SK-N-SH (cell line): ENCODE measurements at regions not wholly inside any gene's neighbourhood (a gene's known extent, or its start where the extent isn't known, plus 50 kb on each side); places are given as distances from the start of the nearest gene placed in this dataset.

Experiments used
- CTCF ChIA-PET: fragments of 300-600, 350-600 bp; formaldehyde crosslinking; extraction: SDS; loops from one replicate; lab custom pipeline; 2021; lab: Yijun Ruan, JAX
- POLR2A ChIA-PET: fragments of 350-600 bp; sonication (Branson Sonifier 250); formaldehyde crosslinking; extraction: SDS; loops from one replicate; lab custom pipeline; 2020; ENCODE audit warnings: antibody characterized with exemption, inconsistent platforms; lab: Yijun Ruan, JAX
- DNase-seq: peaks from one replicate; pipeline ENCODE4 v3.0.0; 2012
- H2AFZ ChIP-seq: fragments of 200-600 bp; sonication (generic); 2 replicates; pipeline ENCODE4 v1.8.1; 2016; ENCODE audit warnings: antibody characterized with exemption, mild to moderate bottlenecking, low read depth
- H3F3A ChIP-seq: fragments of 200-600 bp; sonication (generic); replicated peaks from 2 replicates; pipeline ENCODE3; 2016; ENCODE audit warnings: antibody characterized with exemption, mild to moderate bottlenecking; ENCODE audit not compliant: insufficient read depth
- H3K27ac ChIP-seq, 2 experiments: fragments of 200-500 bp in 1 of 2; fragments of 200-600 bp in 1 of 2; sonication (Bioruptor generic) in 1 of 2; sonication (generic), shearing (Covaris generic) in 1 of 2; 2 replicates each; pipeline versions ENCODE4 v1.5.1 to v1.6.1; 2014 to 2016; ENCODE audit warnings: low read depth in 2 of 2, inconsistent platforms in 1 of 2, low read length in 1 of 2, mild to moderate bottlenecking in 1 of 2, mixed read lengths in 1 of 2
- H3K27me3 ChIP-seq: fragments of 200-600 bp; sonication (generic), shearing (Covaris generic); 2 replicates; pipeline ENCODE4 v1.6.1; 2016; ENCODE audit warnings: mixed run types; ENCODE audit not compliant: insufficient read depth
- H3K36me3 ChIP-seq, 2 experiments: fragments of 200-500 bp in 1 of 2; fragments of 200-600 bp in 1 of 2; sonication (Bioruptor generic) in 1 of 2; sonication (generic) in 1 of 2; replicated peaks in 1 of 2; 2 replicates each; pipeline versions ENCODE3 to v1.5.1; 2014 to 2016; ENCODE audit warnings: low read length in 1 of 2, mild to moderate bottlenecking in 1 of 2; ENCODE audit not compliant: insufficient read depth in 2 of 2, control insufficient read depth in 1 of 2
- H3K4me1 ChIP-seq, 2 experiments: fragments of 200-500 bp in 1 of 2; fragments of 200-600 bp in 1 of 2; sonication (Bioruptor generic) in 1 of 2; sonication (generic), shearing (Covaris generic) in 1 of 2; 2 replicates each; pipeline versions ENCODE4 v1.5.1 to v1.6.1; 2014 to 2016; ENCODE audit warnings: low read depth in 1 of 2, low read length in 1 of 2, mixed run types in 1 of 2; ENCODE audit not compliant: insufficient read depth in 2 of 2, control insufficient read depth in 1 of 2
- H3K4me2 ChIP-seq: fragments of 200-600 bp; sonication (generic), shearing (Covaris generic); 2 replicates; pipeline ENCODE4 v1.6.1; 2017; ENCODE audit warnings: mixed run types
- H3K4me3 ChIP-seq, 2 experiments: fragments of 200-500 bp in 1 of 2; fragments of 200-600 bp in 1 of 2; sonication (Bioruptor generic) in 1 of 2; sonication (generic), shearing (Covaris generic) in 1 of 2; 2 replicates each; pipeline versions ENCODE4 v1.5.1 to v1.8.1; 2014 to 2016; ENCODE audit warnings: low read depth in 2 of 2, inconsistent platforms in 1 of 2, low read length in 1 of 2, mild to moderate bottlenecking in 1 of 2, mixed read lengths in 1 of 2, moderate library complexity in 1 of 2
- H3K79me2 ChIP-seq: fragments of 200-600 bp; sonication (generic); 2 replicates; pipeline ENCODE4 v1.8.1; 2017; ENCODE audit warnings: mild to moderate bottlenecking; ENCODE audit not compliant: insufficient read depth
- H3K9ac ChIP-seq: fragments of 200-600 bp; sonication (generic); 2 replicates; pipeline ENCODE4 v1.6.1; 2017; ENCODE audit warnings: mixed run types
- H3K9me2 ChIP-seq: fragments of 200-600 bp; sonication (generic); 2 replicates; pipeline ENCODE4 v1.6.1; 2017; ENCODE audit warnings: mixed run types
- H3K9me3 ChIP-seq: fragments of 200-600 bp; sonication (generic); 2 replicates; pipeline ENCODE4 v1.6.1; 2017; ENCODE audit warnings: mixed run types, mild to moderate bottlenecking, moderate library complexity
- H4K20me1 ChIP-seq: fragments of 200-600 bp; sonication (generic); 2 replicates; pipeline ENCODE4 v1.6.1; 2017; ENCODE audit warnings: mild to moderate bottlenecking, mixed run types; ENCODE audit not compliant: insufficient read depth
- CHD2 ChIP-seq: fragments of 150-350 bp; IDR thresholded peaks from 2 replicates; pipeline ENCODE4 v1.6.1; 2018; ENCODE audit warnings: low read length; ENCODE audit not compliant: partially characterized antibody
- ELF1 ChIP-seq: IDR thresholded peaks from 2 replicates; pipeline ENCODE4 v1.4.0; 2012
- FOSL2 ChIP-seq: IDR thresholded peaks from 2 replicates; pipeline ENCODE4 v1.4.0; 2012; ENCODE audit warnings: low read depth, mild to moderate bottlenecking, moderate library complexity, borderline replicate concordance
- MEF2A ChIP-seq: IDR thresholded peaks from 2 replicates; pipeline ENCODE4 v1.4.0; 2012; ENCODE audit warnings: low read depth, borderline replicate concordance
- MXI1 ChIP-seq: IDR thresholded peaks from 2 replicates; pipeline ENCODE4 v1.6.1; 2012; ENCODE audit warnings: mild to moderate bottlenecking, low read depth, low read length, improper control_type of control experiment
- RAD21 ChIP-seq: IDR thresholded peaks from 2 replicates; pipeline ENCODE4 v1.6.1; 2012; ENCODE audit warnings: mild to moderate bottlenecking, low read length
- RCOR1 ChIP-seq: fragments of 150-350 bp; IDR thresholded peaks from 2 replicates; pipeline ENCODE4 v1.6.1; 2017; ENCODE audit warnings: antibody characterized with exemption, low read length
- RFX5 ChIP-seq: IDR thresholded peaks from 2 replicates; pipeline ENCODE4 v1.6.1; 2012; ENCODE audit warnings: mild to moderate bottlenecking, improper control_type of control experiment, low read length
- RXRA ChIP-seq: IDR thresholded peaks from 2 replicates; pipeline ENCODE4 v1.4.0; 2012; ENCODE audit warnings: low read depth, mild to moderate bottlenecking, borderline replicate concordance
- SMC3 ChIP-seq: IDR thresholded peaks from 2 replicates; pipeline ENCODE4 v1.6.1; 2012; ENCODE audit warnings: low read depth, low read length, improper control_type of control experiment
- TEAD4 ChIP-seq: IDR thresholded peaks from 2 replicates; pipeline ENCODE4 v1.4.0; 2012; ENCODE audit warnings: mild to moderate bottlenecking, borderline replicate concordance; ENCODE audit not compliant: insufficient read depth
- WGBS: methylation state at CpG from one replicate; pipeline ENCODE4 v1.1.6; 2017; ENCODE audit warnings: low lambda C conversion rate; 5-methylcytosine and 5-hydroxymethylcytosine counted together
- TF ChIP-seq, protein P1 (sequence below): IDR thresholded peaks from 2 replicates; pipeline ENCODE4 v1.4.0; 2012; ENCODE audit warnings: low read depth, borderline replicate concordance
- TF ChIP-seq, protein P2 (sequence below): IDR thresholded peaks from 2 replicates; pipeline ENCODE4 v1.6.1; 2012; ENCODE audit warnings: mild to moderate bottlenecking, low read depth, low read length, moderate library complexity

DNA sequence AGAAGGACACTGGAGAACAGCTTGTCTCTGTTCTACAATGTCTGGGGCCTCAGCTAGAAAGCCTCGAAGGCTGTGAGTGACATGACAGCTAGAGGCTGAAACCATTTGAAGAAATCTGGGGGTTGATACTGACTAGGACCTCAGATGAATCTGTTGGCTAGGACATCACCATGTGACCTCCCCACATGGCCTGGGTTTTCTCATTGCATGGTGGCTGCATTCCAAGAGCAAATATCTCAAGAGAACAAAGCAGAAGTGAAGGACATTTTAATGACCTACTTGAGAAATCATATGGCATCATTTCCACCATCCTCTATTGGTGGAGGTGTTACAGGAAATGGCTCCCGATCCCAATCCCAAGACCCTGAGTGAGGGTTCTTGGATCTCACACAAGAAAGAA is 450.6 kb upstream of the AUTS2 start:
- no peak overlapping the region for H3K4me2 ChIP-seq
- ChIA-PET CTCF (no interaction called here), POLR2A (no interaction called here)
- H3K27me3 ChIP-seq = no peaks in the 10 kb centered on the region
- no peak overlapping the region for H3K9ac ChIP-seq
- H3K79me2 ChIP-seq = no peaks in the 10 kb centered on the region
- H2AFZ ChIP-seq = no peak overlapping the region
- no peaks in the 10 kb centered on the region for H3F3A ChIP-seq
- H3K4me3 ChIP-seq = no peak overlapping the region
- no peak overlapping the region for H3K27ac ChIP-seq
- H3K9me3 ChIP-seq = no peaks in the 10 kb centered on the region
- TF ChIP-seq FOSL2 = no peak
- TF ChIP-seq SMC3 = no peak
- 47% methylated on average over 2 of the region's 2 CpGs for WGBS
- H3K4me1 ChIP-seq = no peaks in the 10 kb centered on the region
- H4K20me1 ChIP-seq = no peaks in the 10 kb centered on the region
- no peaks in the 10 kb centered on the region for H3K36me3 ChIP-seq
- DNase-seq = no peak
- no peaks in the 10 kb centered on the region for H3K9me2 ChIP-seq

DNA sequence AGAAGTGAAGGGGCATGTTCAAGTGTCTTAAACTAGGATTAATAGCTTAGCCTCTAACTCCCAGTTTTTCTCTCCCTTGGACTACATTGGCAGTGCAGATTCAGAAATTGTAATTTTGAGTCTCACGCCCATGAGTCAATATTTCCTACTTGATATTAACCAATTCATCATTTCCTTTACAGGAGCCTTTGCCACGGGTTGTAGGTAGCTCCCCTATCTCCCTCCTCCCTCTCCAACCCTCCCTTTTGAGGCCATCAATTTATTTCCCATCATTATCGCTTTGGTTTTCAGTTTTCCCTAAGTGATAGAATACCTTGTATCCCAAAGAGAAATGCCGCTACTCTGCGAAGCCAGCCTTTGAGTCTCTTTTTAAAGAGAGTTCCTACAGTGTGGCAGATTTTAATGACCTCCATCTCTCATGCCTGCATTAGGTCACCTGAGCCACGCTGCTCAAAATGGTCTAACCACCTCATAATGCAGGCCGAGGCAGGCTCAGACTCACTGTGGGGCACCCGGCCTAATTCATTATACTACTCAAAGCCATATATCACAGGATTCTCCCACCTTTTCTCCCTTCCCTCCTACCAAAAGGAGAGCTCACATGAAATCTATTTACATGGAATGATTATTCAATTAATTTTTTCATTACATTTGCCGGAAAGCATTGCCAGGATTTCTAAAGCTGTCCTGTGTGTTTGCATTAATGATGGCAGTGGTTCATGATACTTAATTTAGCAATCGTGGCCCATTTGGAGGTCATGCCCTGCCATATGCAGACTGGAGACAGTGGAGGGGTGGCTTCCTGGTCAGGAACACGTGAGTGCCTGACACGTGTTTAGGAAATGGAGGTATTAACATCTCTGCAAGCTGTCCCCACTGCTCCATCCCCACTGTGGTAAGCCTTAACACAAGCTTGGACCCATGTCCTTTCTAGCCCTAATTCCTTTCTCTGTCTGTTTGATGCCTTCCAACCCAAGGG is 448.2 kb upstream of the AUTS2 start:
- CTCF ChIA-PET = interaction anchor here (0.8 kb wide), 1 partner anchor 15 kb away, joined by 3 read pairs; no protein-coding TSS in a partner anchor
- no peak overlapping the region for H3K4me2 ChIP-seq
- H3K9ac ChIP-seq = no peak overlapping the region
- POLR2A ChIA-PET = no interaction called here
- no peaks in the 10 kb centered on the region for H3K27me3 ChIP-seq
- H3K9me3 ChIP-seq = no peaks in the 10 kb centered on the region
- H3K79me2 ChIP-seq = no peaks in the 10 kb centered on the region
- H3K36me3 ChIP-seq = no peaks in the 10 kb centered on the region
- no peaks in the 10 kb centered on the region for H3K9me2 ChIP-seq
- H2AFZ ChIP-seq = no peak overlapping the region
- no peaks in the 10 kb centered on the region for H3F3A ChIP-seq
- 40% methylated on average over 12 of the region's 12 CpGs for WGBS
- H3K4me3 ChIP-seq = no peak overlapping the region
- no peak for TF ChIP-seq TEAD4
- TF ChIP-seq, protein P1, sequence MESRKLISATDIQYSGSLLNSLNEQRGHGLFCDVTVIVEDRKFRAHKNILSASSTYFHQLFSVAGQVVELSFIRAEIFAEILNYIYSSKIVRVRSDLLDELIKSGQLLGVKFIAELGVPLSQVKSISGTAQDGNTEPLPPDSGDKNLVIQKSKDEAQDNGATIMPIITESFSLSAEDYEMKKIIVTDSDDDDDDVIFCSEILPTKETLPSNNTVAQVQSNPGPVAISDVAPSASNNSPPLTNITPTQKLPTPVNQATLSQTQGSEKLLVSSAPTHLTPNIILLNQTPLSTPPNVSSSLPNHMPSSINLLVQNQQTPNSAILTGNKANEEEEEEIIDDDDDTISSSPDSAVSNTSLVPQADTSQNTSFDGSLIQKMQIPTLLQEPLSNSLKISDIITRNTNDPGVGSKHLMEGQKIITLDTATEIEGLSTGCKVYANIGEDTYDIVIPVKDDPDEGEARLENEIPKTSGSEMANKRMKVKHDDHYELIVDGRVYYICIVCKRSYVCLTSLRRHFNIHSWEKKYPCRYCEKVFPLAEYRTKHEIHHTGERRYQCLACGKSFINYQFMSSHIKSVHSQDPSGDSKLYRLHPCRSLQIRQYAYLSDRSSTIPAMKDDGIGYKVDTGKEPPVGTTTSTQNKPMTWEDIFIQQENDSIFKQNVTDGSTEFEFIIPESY = no peak
- no peak for TF ChIP-seq FOSL2
- no peak for TF ChIP-seq MXI1
- no peak for TF ChIP-seq RFX5
- TF ChIP-seq MEF2A = no peak
- no peak for TF ChIP-seq CHD2
- no peak for TF ChIP-seq SMC3
- no peak for TF ChIP-seq ELF1
- no peak for TF ChIP-seq RXRA
- TF ChIP-seq RAD21 = no peak
- TF ChIP-seq, protein P2, sequence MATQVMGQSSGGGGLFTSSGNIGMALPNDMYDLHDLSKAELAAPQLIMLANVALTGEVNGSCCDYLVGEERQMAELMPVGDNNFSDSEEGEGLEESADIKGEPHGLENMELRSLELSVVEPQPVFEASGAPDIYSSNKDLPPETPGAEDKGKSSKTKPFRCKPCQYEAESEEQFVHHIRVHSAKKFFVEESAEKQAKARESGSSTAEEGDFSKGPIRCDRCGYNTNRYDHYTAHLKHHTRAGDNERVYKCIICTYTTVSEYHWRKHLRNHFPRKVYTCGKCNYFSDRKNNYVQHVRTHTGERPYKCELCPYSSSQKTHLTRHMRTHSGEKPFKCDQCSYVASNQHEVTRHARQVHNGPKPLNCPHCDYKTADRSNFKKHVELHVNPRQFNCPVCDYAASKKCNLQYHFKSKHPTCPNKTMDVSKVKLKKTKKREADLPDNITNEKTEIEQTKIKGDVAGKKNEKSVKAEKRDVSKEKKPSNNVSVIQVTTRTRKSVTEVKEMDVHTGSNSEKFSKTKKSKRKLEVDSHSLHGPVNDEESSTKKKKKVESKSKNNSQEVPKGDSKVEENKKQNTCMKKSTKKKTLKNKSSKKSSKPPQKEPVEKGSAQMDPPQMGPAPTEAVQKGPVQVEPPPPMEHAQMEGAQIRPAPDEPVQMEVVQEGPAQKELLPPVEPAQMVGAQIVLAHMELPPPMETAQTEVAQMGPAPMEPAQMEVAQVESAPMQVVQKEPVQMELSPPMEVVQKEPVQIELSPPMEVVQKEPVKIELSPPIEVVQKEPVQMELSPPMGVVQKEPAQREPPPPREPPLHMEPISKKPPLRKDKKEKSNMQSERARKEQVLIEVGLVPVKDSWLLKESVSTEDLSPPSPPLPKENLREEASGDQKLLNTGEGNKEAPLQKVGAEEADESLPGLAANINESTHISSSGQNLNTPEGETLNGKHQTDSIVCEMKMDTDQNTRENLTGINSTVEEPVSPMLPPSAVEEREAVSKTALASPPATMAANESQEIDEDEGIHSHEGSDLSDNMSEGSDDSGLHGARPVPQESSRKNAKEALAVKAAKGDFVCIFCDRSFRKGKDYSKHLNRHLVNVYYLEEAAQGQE = no peak
- TF ChIP-seq RCOR1 = no peak
- no peaks in the 10 kb centered on the region for H3K4me1 ChIP-seq
- DNase-seq = no peak
- no peaks in the 10 kb centered on the region for H4K20me1 ChIP-seq
- no peak overlapping the region for H3K27ac ChIP-seq
